Endothelial cell of umbilical vein (primary cell): ENCODE measurements at regions not wholly inside any gene's neighbourhood (a gene's known extent, or its start where the extent isn't known, plus 50 kb on each side); places are given as distances from the start of the nearest gene placed in this dataset.

Experiments used
- BruUV-seq: library from RNA; stranded (reverse); fragments of 400-500 nt; replicated peaks from 2 replicates; lab custom pipeline; 2021; lab: Mats Ljungman, UMichigan
- CTCF ChIA-PET: fragments of 300-600, 350-600 bp; sonication (Branson Sonifier 250); formaldehyde crosslinking; loops from one replicate; lab custom pipeline; 2021; ENCODE audit warnings: antibody characterized with exemption, inconsistent platforms; lab: Charles Lee
- POLR2A ChIA-PET: fragments of 300-600, 350-600 bp; sonication (Branson Sonifier 250); formaldehyde crosslinking; loops from one replicate; lab custom pipeline; 2021; ENCODE audit warnings: antibody characterized with exemption, inconsistent platforms; lab: Charles Lee
- DNase-seq: peaks from one replicate; pipeline ENCODE4 v3.0.0-alpha.2; 2011; ENCODE audit warnings: low read depth, low spot score
- FAIRE-seq: peaks from 2 replicates; lab custom pipeline; 2011; peaks lifted over from hg19 to GRCh38; lab: Jason Lieb, UNC
- H2AFZ ChIP-seq: 2 replicates; pipeline ENCODE4 v1.6.0; 2012; ENCODE audit warnings: low read depth, low read length, control low read depth, inconsistent platforms
- H3K27ac ChIP-seq: 2 replicates; pipeline ENCODE4 v1.5.1; 2011; ENCODE audit warnings: low read depth, mild to moderate bottlenecking, control low read depth, low read length, moderate library complexity; ENCODE audit not compliant: insufficient read depth
- H3K27me3 ChIP-seq, 2 experiments: 2 replicates each; pipeline versions ENCODE4 v1.6.0 to v1.6.1; 2011; ENCODE audit warnings: low read length in 2 of 2, mixed read lengths in 1 of 2; ENCODE audit not compliant: control insufficient read depth in 2 of 2, insufficient read depth in 2 of 2
- H3K36me3 ChIP-seq, 2 experiments: 2 replicates in 1 of 2; 3 replicates in 1 of 2; pipeline ENCODE4 v1.5.1; 2011; ENCODE audit warnings: low read length in 2 of 2, mild to moderate bottlenecking in 1 of 2, moderate library complexity in 1 of 2; ENCODE audit not compliant: control insufficient read depth in 2 of 2, insufficient read depth in 2 of 2; ENCODE audit errors: extremely low read depth in 1 of 2
- H3K4me1 ChIP-seq: 3 replicates; pipeline ENCODE4 v1.5.1; 2011; ENCODE audit warnings: mild to moderate bottlenecking, low read length; ENCODE audit not compliant: control insufficient read depth, insufficient read depth; ENCODE audit errors: extremely low read depth
- H3K4me2 ChIP-seq: 2 replicates; pipeline ENCODE4 v1.6.1; 2011; ENCODE audit warnings: low read length, control low read depth, mixed read lengths; ENCODE audit not compliant: insufficient read depth
- H3K4me3 ChIP-seq, 3 experiments: fragments of 200-600 bp in 1 of 3; sonication (generic), shearing (Covaris generic) in 1 of 3; replicated peaks in 1 of 3; 2 replicates each; pipeline ENCODE4 v1.5.1; 2011 to 2016; ENCODE audit warnings: control low read depth in 3 of 3, low read length in 3 of 3, mild to moderate bottlenecking in 2 of 3, inconsistent platforms in 1 of 3, low read depth in 1 of 3, moderate library complexity in 1 of 3; ENCODE audit not compliant: insufficient read depth in 1 of 3
- H3K79me2 ChIP-seq: 2 replicates; pipeline ENCODE4 v1.6.0; 2012; ENCODE audit warnings: low read length, inconsistent platforms; ENCODE audit not compliant: control insufficient read depth, insufficient read depth
- H3K9ac ChIP-seq: replicated peaks from 2 replicates; pipeline ENCODE3; 2011; ENCODE audit warnings: low read length, control low read depth; ENCODE audit not compliant: insufficient read depth; ENCODE audit errors: extremely low read depth
- H3K9me1 ChIP-seq: replicated peaks from 3 replicates; pipeline ENCODE4 v1.6.0; 2011; ENCODE audit warnings: mild to moderate bottlenecking, low read length; ENCODE audit not compliant: control insufficient read depth, insufficient read depth; ENCODE audit errors: extremely low read depth
- H3K9me3 ChIP-seq: replicated peaks from 2 replicates; pipeline ENCODE4 v1.5.1; 2012; ENCODE audit warnings: low read length, inconsistent platforms; ENCODE audit not compliant: control insufficient read depth, insufficient read depth
- H4K20me1 ChIP-seq: replicated peaks from 2 replicates; pipeline ENCODE3; 2011; ENCODE audit warnings: mild to moderate bottlenecking, low read length; ENCODE audit not compliant: control insufficient read depth, insufficient read depth; ENCODE audit errors: extremely low read depth
- CTCF ChIP-seq, 2 donors: IDR thresholded peaks; 1 replicate in 1 of 2; 2 replicates in 1 of 2; pipeline ENCODE4 v1.5.1; 2011; ENCODE audit warnings: low read length in 2 of 2, mild to moderate bottlenecking in 2 of 2, moderate library complexity in 2 of 2, control low read depth in 1 of 2, inconsistent platforms in 1 of 2, low read depth in 1 of 2; ENCODE audit not compliant: insufficient read depth in 1 of 2; ENCODE audit errors: extremely low read depth in 1 of 2
- EZH2 ChIP-seq: IDR thresholded peaks from 2 replicates; pipeline ENCODE4 v1.6.1; 2012; ENCODE audit warnings: borderline replicate concordance, low read depth, mild to moderate bottlenecking, moderate library complexity, low read length, inconsistent platforms; ENCODE audit not compliant: severe bottlenecking
- FOS ChIP-seq: IDR thresholded peaks from 2 replicates; pipeline ENCODE4 v1.6.1; 2011; ENCODE audit warnings: mild to moderate bottlenecking, low read length, moderate library complexity, borderline replicate concordance; ENCODE audit not compliant: insufficient read depth
- GATA2 ChIP-seq: IDR thresholded peaks from 2 replicates; pipeline ENCODE4 v1.7.0; 2011; ENCODE audit warnings: low read depth, mild to moderate bottlenecking, moderate library complexity, mixed read lengths, low read length; ENCODE audit not compliant: insufficient read length, insufficient read depth
- JUN ChIP-seq: IDR thresholded peaks from 2 replicates; pipeline ENCODE4 v1.6.1; 2011; ENCODE audit warnings: borderline replicate concordance, low read depth; ENCODE audit not compliant: insufficient read length, insufficient read depth
- MAX ChIP-seq: IDR thresholded peaks from 2 replicates; pipeline ENCODE4 v1.6.1; 2011; ENCODE audit not compliant: insufficient read depth, insufficient read length
- MYC ChIP-seq: IDR thresholded peaks from one replicate; pipeline ENCODE4 v1.6.1; 2011; ENCODE audit warnings: mild to moderate bottlenecking, low read depth, low read length
- POLR2A ChIP-seq: IDR thresholded peaks from 2 replicates; pipeline ENCODE4 v1.6.1; 2012; ENCODE audit warnings: low read depth, mild to moderate bottlenecking, control low read depth, low read length
- POLR2AphosphoS5 ChIP-seq: IDR thresholded peaks from 2 replicates; pipeline ENCODE4 v1.6.1; 2012; ENCODE audit warnings: low read depth, mild to moderate bottlenecking, control low read depth, low read length, moderate library complexity; ENCODE audit not compliant: insufficient read depth
- dilution Hi-C: fragments of 300-500 bp; cut with MboI; formaldehyde crosslinking; loops from one replicate; pipeline ENCODE4 v1.15.0; 2019; ENCODE audit warnings: low sequenced_read_pairs; ENCODE audit not compliant: extremely low pct_ligation_motif_present
- intact Hi-C: fragments of 100-400 bp; cut with micrococcal nuclease; formaldehyde crosslinking; loops from one replicate; pipeline ENCODE4 v1.10.0; 2022

GRCh38 chr14:28630100-28630499 lies 136.5 kb upstream of the FOXG1 start:
- H3K9me1 ChIP-seq: no peaks in the 10 kb centered on the region
- BruUV-seq: no TSS peak
- no peak overlapping the region for H3K4me2 ChIP-seq
- no peak overlapping the region for H3K9ac ChIP-seq
- ChIA-PET POLR2A (no interaction called here), CTCF (no interaction called here)
- no peak for TF ChIP-seq CTCF (IDR thresholded peaks at IDR 0.05; ENCODE audit: extremely low read depth in 1 of 2, insufficient read depth in 1 of 2, low read depth in 1 of 2, low read length in 2 of 2)
- TF ChIP-seq MAX: no peak
- no peak for TF ChIP-seq GATA2
- no peak for TF ChIP-seq JUN
- TF ChIP-seq EZH2: no peak
- TF ChIP-seq POLR2A: no peak
- no peak for TF ChIP-seq FOS
- TF ChIP-seq POLR2AphosphoS5: no peak
- TF ChIP-seq MYC: no peak
- H3K4me3 ChIP-seq: no peak overlapping the region
- FAIRE-seq: no peak
- intact Hi-C loops (loop anchor here (10.0 kb wide), 1 partner anchor 1645 kb away; no protein-coding TSS in a partner anchor), dilution Hi-C loops (no loop called here)
- DNase-seq: no peak
- peaks cover 0 to 2% of the 10 kb centered on the region in 2 experiments for H3K27me3 ChIP-seq
- H3K4me1 ChIP-seq: no peaks in the 10 kb centered on the region
- H3K27ac ChIP-seq: no peak overlapping the region
- H4K20me1 ChIP-seq: no peaks in the 10 kb centered on the region
- no peaks in the 10 kb centered on the region for H3K9me3 ChIP-seq
- no peaks in the 10 kb centered on the region for H3K79me2 ChIP-seq
- no peak overlapping the region for H2AFZ ChIP-seq
- H3K36me3 ChIP-seq: no peaks in the 10 kb centered on the region
